ENCODE measurements at regions not wholly inside any gene's neighbourhood (a gene's known extent, or its start where the extent isn't known, plus 50 kb on each side); places are given as distances from the start of the nearest gene placed in this dataset.

DNA sequence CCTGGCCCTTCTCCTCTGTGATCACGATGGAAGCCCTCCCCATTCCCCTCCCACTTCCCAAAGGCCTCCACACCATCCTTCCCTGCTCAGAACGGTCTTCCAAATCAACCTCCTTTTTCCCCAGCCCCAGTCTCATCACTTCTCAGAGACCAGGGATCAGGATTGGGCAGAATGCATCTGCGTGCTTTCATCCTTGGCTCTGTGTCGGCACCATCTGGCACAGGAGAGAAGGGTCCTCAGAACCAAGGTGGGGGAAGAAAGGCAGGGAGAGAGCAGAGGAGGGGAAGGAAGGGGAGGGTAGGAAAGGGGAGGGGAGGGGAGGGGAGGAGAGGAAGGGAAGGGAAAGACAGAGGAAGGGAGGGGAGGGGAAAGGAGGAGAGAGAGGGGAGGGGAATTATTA, 52.4 kb upstream of the FICD start:
- no peak for DNase-seq (ENCODE audit: low read depth)
- TF ChIP-seq, protein P1, sequence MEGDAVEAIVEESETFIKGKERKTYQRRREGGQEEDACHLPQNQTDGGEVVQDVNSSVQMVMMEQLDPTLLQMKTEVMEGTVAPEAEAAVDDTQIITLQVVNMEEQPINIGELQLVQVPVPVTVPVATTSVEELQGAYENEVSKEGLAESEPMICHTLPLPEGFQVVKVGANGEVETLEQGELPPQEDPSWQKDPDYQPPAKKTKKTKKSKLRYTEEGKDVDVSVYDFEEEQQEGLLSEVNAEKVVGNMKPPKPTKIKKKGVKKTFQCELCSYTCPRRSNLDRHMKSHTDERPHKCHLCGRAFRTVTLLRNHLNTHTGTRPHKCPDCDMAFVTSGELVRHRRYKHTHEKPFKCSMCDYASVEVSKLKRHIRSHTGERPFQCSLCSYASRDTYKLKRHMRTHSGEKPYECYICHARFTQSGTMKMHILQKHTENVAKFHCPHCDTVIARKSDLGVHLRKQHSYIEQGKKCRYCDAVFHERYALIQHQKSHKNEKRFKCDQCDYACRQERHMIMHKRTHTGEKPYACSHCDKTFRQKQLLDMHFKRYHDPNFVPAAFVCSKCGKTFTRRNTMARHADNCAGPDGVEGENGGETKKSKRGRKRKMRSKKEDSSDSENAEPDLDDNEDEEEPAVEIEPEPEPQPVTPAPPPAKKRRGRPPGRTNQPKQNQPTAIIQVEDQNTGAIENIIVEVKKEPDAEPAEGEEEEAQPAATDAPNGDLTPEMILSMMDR (conservative IDR thresholded peaks at IDR 0.05; ENCODE audit: low read length) = no peak
- H3K4me3 ChIP-seq (ENCODE audit: low read length) = no peak overlapping the region

- TF ChIP-seq, protein P1 (conservative IDR thresholded peaks at IDR 0.05; ENCODE audit: low read length) = no peak
- H3K4me3 ChIP-seq (ENCODE audit: low read length) = no peak overlapping the region
These were observed 53.9 kb upstream of the FICD start for GRCh38 chr12:108461058-108461660.

DNA sequence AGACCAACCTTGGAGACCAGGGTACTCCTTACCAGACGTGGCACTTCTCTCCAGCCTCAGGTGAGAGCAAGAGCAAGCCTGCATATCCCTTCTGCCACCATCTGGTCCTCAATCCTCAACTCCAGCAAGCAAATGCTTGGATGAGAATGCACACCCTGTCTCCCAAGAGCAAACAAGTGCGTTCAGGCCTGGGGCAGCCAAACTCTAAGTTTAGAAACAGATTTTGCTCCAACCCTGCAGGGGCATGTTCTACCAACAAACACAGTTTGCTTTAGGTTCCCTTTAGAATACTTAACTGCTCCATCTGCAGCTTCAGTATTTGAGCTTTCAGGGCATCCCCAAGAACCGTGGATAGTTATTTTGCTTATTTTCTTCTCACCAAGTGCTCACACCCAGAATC, 55.9 kb upstream of the FICD start:
- no peak overlapping the region for H3K4me3 ChIP-seq (ENCODE audit: low read length)
- TF ChIP-seq, protein P1 (conservative IDR thresholded peaks at IDR 0.05; ENCODE audit: low read length) = no peak
- no peak for DNase-seq (ENCODE audit: low read depth)

More at GRCh38 chr12:108461058-108461660, 53.9 kb upstream of the FICD start:
- no peak for DNase-seq (ENCODE audit: low read depth)

- TF ChIP-seq, protein P1 (conservative IDR thresholded peaks at IDR 0.05; ENCODE audit: low read length) = peak; percentile 13; the same call in 1 of the 2 replicates
- DNase-seq (ENCODE audit: low read depth) = no peak
- no peak overlapping the region for H3K4me3 ChIP-seq (ENCODE audit: low read length)
These were observed 57.2 kb upstream of the FICD start for GRCh38 chr12:108457734-108458361.

GRCh38 chr12:108457006-108457733, 57.9 kb upstream of the FICD start:
- H3K4me3 ChIP-seq (ENCODE audit: low read length) = no peak overlapping the region
- DNase-seq (ENCODE audit: low read depth) = peak; percentile 66
- TF ChIP-seq, protein P1 (conservative IDR thresholded peaks at IDR 0.05; ENCODE audit: low read length) = peak; percentile 84

- TF ChIP-seq, protein P1 (conservative IDR thresholded peaks at IDR 0.05; ENCODE audit: low read length) = no peak
- no peak for DNase-seq (ENCODE audit: low read depth)
- no peak overlapping the region for H3K4me3 ChIP-seq (ENCODE audit: low read length)
These were observed 59.4 kb upstream of the FICD start for GRCh38 chr12:108455706-108456105.
